B cell (primary cell): ENCODE measurements at regions not wholly inside any gene's neighbourhood (a gene's known extent, or its start where the extent isn't known, plus 50 kb on each side); places are given as distances from the start of the nearest gene placed in this dataset.

Source experiments
- ATAC-seq: fragments of 200-7000 bp; cut with Tn5 transposase; one replicate; pipeline ENCODE4 v1.10.0; 2021; ENCODE audit warnings: low read depth, mild to moderate bottlenecking, moderate number of reproducible peaks, moderate library complexity
- CTCF ChIA-PET: fragments of 350-600 bp; sonication (Branson Sonifier 250); formaldehyde crosslinking; loops from one replicate; lab custom pipeline; 2021; ENCODE audit warnings: antibody characterized with exemption, inconsistent platforms; lab: Charles Lee
- POLR2A ChIA-PET: fragments of 350-600 bp; sonication (Branson Sonifier 250); formaldehyde crosslinking; loops from one replicate; lab custom pipeline; 2021; ENCODE audit warnings: antibody characterized with exemption; lab: Charles Lee
- DNase-seq: peaks from one replicate; pipeline ENCODE4 v3.0.0; 2013
- H2AFZ ChIP-seq: 2 replicates; pipeline ENCODE4 v1.6.1; 2012; ENCODE audit warnings: mild to moderate bottlenecking, low read depth, low read length; ENCODE audit not compliant: insufficient read depth, poor library complexity, severe bottlenecking
- H3K27ac ChIP-seq, 2 donors: 1 replicate in 1 of 2; 2 replicates in 1 of 2; pipeline ENCODE4 v1.5.1; 2012 to 2013; ENCODE audit warnings: low read length in 2 of 2, mild to moderate bottlenecking in 2 of 2, moderate library complexity in 1 of 2
- H3K27me3 ChIP-seq, 4 experiments: fragments of 200-600 bp in 1 of 4; sonication (generic) in 1 of 4; replicated peaks in 1 of 4; 1 replicate in 2 of 4; 2 replicates in 2 of 4; pipeline versions ENCODE4 v1.6.1 to v1.7.0; 2013 to 2016; ENCODE audit warnings: low read length in 3 of 4, mild to moderate bottlenecking in 2 of 4, mixed read lengths in 1 of 4, moderate library complexity in 1 of 4; ENCODE audit not compliant: insufficient read depth in 4 of 4, control insufficient read depth in 3 of 4; ENCODE audit errors: control extremely low read depth in 1 of 4
- H3K36me3 ChIP-seq, 2 experiments: replicated peaks in 1 of 2; 1 replicate in 1 of 2; 2 replicates in 1 of 2; pipeline versions ENCODE4 v1.6.1 to v1.7.1; 2013; ENCODE audit warnings: low read length in 1 of 2; ENCODE audit not compliant: insufficient read depth in 2 of 2, control insufficient read depth in 1 of 2; ENCODE audit errors: control extremely low read depth in 1 of 2, extremely low read depth in 1 of 2
- H3K4me1 ChIP-seq, 2 donors: fragments of 200-600 bp in 1 of 2; sonication (generic) in 1 of 2; 1 replicate in 1 of 2; 2 replicates in 1 of 2; pipeline versions ENCODE4 v1.5.1 to v1.6.1; 2013 to 2017; ENCODE audit warnings: low read length in 2 of 2; ENCODE audit not compliant: control insufficient read depth in 2 of 2, insufficient read depth in 2 of 2
- H3K4me2 ChIP-seq: replicated peaks from 2 replicates; pipeline ENCODE3; 2012; ENCODE audit warnings: mild to moderate bottlenecking, low read depth, low read length; ENCODE audit not compliant: poor library complexity, severe bottlenecking
- H3K4me3 ChIP-seq, 5 experiments: fragments of 200-600 bp in 1 of 5; sonication (generic) in 1 of 5; 1 replicate in 3 of 5; 2 replicates in 2 of 5; pipeline versions ENCODE4 v1.5.1 to v1.7.0; 2011 to 2016; ENCODE audit warnings: low read length in 4 of 5, mild to moderate bottlenecking in 4 of 5, low read depth in 2 of 5, control low read depth in 1 of 5, moderate library complexity in 1 of 5; ENCODE audit not compliant: insufficient read depth in 1 of 5; ENCODE audit errors: control extremely low read depth in 1 of 5, extremely low read depth in 1 of 5
- H3K79me2 ChIP-seq: fragments of 200-600 bp; sonication (generic); one replicate; pipeline ENCODE4 v1.6.0; 2016; ENCODE audit warnings: low read length; ENCODE audit not compliant: control insufficient read depth, insufficient read depth
- H3K9ac ChIP-seq: fragments of 200-600 bp; sonication (generic); 2 replicates; pipeline ENCODE4 v1.6.1; 2017; ENCODE audit warnings: mild to moderate bottlenecking, low read length, moderate library complexity
- H3K9me3 ChIP-seq, 3 donors: one replicate each; pipeline versions ENCODE4 v1.6.1 to v1.7.1; 2013; ENCODE audit warnings: low read length in 2 of 3; ENCODE audit not compliant: control insufficient read depth in 2 of 3, insufficient read depth in 1 of 3; ENCODE audit errors: control extremely low read depth in 1 of 3
- H4K20me1 ChIP-seq: 2 replicates; pipeline ENCODE4 v1.6.0; 2012; ENCODE audit warnings: mild to moderate bottlenecking, low read length; ENCODE audit not compliant: insufficient read depth, control insufficient read depth, poor library complexity, severe bottlenecking
- H3K27ac Mint-ChIP-seq: one replicate; pipeline ENCODE4 v1.8.0; 2021; ENCODE audit warnings: mixed read lengths
- H3K27me3 Mint-ChIP-seq: one replicate; pipeline ENCODE4 v1.8.0; 2021; ENCODE audit warnings: mixed read lengths
- H3K4me1 Mint-ChIP-seq: one replicate; pipeline ENCODE4 v1.8.0; 2021; ENCODE audit warnings: mixed read lengths
- H3K4me3 Mint-ChIP-seq: one replicate; pipeline ENCODE4 v1.8.0; 2021; ENCODE audit warnings: mixed read lengths
- H3K9me3 Mint-ChIP-seq: one replicate; pipeline ENCODE4 v1.8.0; 2022; ENCODE audit warnings: mixed read lengths; ENCODE audit not compliant: insufficient read depth
- CTCF ChIP-seq: fragments of 200-600 bp; IDR thresholded peaks from one replicate; pipeline ENCODE4 v1.8.0; 2022; ENCODE audit warnings: antibody characterized with exemption, mild to moderate bottlenecking
- EZH2 ChIP-seq: IDR thresholded peaks from 2 replicates; pipeline ENCODE4 v1.6.1; 2012; ENCODE audit warnings: borderline replicate concordance, low read depth, mild to moderate bottlenecking, moderate library complexity, low read length; ENCODE audit not compliant: insufficient read depth, poor library complexity, severe bottlenecking
- WGBS: methylation state at CpG from one replicate; pipeline ENCODE4 v1.1.5; 2013; ENCODE audit warnings: missing lambda C conversion rate; ENCODE audit not compliant: insufficient coverage; 5-methylcytosine and 5-hydroxymethylcytosine counted together
- intact Hi-C: fragments of 100-400 bp; cut with micrococcal nuclease; formaldehyde crosslinking; loops from one replicate; pipeline ENCODE4 v1.10.0; 2022

- Histone ChIP-seq H3K4me3 (no peak overlapping the region), H3K27me3 (peaks cover 0 to 10% (median 2%) of the 10 kb centered on the region in 4 experiments), H3K27ac (no peak overlapping the region), H3K9me3 (no peaks in the 10 kb centered on the region), H3K4me1 (no peaks in the 10 kb centered on the region), H3K79me2 (no peaks in the 10 kb centered on the region), H3K9ac (no peak overlapping the region), H3K36me3 (no peaks in the 10 kb centered on the region), H2AFZ (no peak overlapping the region), H4K20me1 (no peaks in the 10 kb centered on the region), H3K4me2 (no peak overlapping the region)
- ATAC-seq (no peak), DNase-seq (no peak)
- POLR2A ChIA-PET, result no interaction called here
- Mint-ChIP-seq H3K4me3 (no peak overlapping the region), H3K4me1 (no peaks in the 10 kb centered on the region), H3K27me3 (peaks cover 45% of the 10 kb centered on the region), H3K9me3 (no peaks in the 10 kb centered on the region), H3K27ac (no peak overlapping the region)
- CTCF ChIA-PET, result no interaction called here
- TF ChIP-seq EZH2, result no peak
- no peak for TF ChIP-seq CTCF
- intact Hi-C loops, result no loop called here
- no CpG with 5 or more reads among the region's 4 CpGs for WGBS
These were observed 212.5 kb upstream of the NOCT start for GRCh38 chr4:138803051-138803450.

DNA sequence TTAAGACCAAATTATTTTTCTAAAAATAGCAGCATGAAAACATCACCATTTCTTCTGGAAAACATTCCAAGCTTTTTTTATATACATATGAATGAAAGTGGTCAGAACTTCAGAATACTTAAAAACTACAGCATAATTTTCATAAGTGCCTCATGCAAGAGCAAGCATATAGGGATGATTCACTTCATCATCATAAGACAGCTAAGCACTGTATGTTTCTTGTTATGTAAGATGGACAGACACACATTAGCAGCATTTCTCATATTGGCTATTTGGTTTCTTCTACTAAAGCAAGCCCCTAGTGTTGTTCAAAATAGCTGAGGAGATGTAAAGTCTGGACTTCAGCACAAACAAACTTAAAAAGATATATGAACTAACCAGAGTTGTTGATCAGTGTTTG is 213.1 kb upstream of the NOCT start:
- Histone ChIP-seq H3K36me3 (no peaks in the 10 kb centered on the region), H3K4me3 (no peak overlapping the region), H2AFZ (no peak overlapping the region), H4K20me1 (no peaks in the 10 kb centered on the region), H3K27ac (no peak overlapping the region), H3K4me1 (no peaks in the 10 kb centered on the region), H3K4me2 (no peak overlapping the region), H3K27me3 (peaks cover 0 to 8% (median 2%) of the 10 kb centered on the region in 4 experiments), H3K79me2 (no peaks in the 10 kb centered on the region), H3K9me3 (no peaks in the 10 kb centered on the region), H3K9ac (no peak overlapping the region)
- no peak overlapping the region for H3K27ac Mint-ChIP-seq
- POLR2A ChIA-PET, result no interaction called here
- DNase-seq (no peak), ATAC-seq (no peak)
- intact Hi-C loops, result no loop called here
- no peak for TF ChIP-seq EZH2
- no peak for TF ChIP-seq CTCF
- no peaks in the 10 kb centered on the region for H3K4me1 Mint-ChIP-seq
- H3K9me3 Mint-ChIP-seq, result no peaks in the 10 kb centered on the region
- H3K27me3 Mint-ChIP-seq, result peaks cover 41% of the 10 kb centered on the region
- no peak overlapping the region for H3K4me3 Mint-ChIP-seq
- CTCF ChIA-PET, result no interaction called here
